ENCODE measurements at regions not wholly inside any gene's neighbourhood (a gene's known extent, or its start where the extent isn't known, plus 50 kb on each side); places are given as distances from the start of the nearest gene placed in this dataset.

- DNase-seq (ENCODE audit: low read depth): no peak
- in situ Hi-C loops (cut with HindIII; ENCODE audit: low sequenced_read_pairs): no loop called here
Observed at GRCh38 chr21:22630953-22631465, 1632.8 kb downstream of the NCAM2 start.

GRCh38 chr21:22632176-22632575 is 1634.0 kb downstream of the NCAM2 start:
- no peak for DNase-seq (ENCODE audit: low read depth)
- in situ Hi-C loops (cut with HindIII; ENCODE audit: low sequenced_read_pairs): no loop called here
- no peak overlapping the region for H3K4me3 ChIP-seq (ENCODE audit: low read depth, low read length)
- no peak for TF ChIP-seq CTCF (IDR thresholded peaks at IDR 0.05; ENCODE audit: low read depth, low read length, missing control alignments)

More at GRCh38 chr21:22630953-22631465, 1632.8 kb downstream of the NCAM2 start:
- TF ChIP-seq CTCF (IDR thresholded peaks at IDR 0.05; ENCODE audit: low read depth, low read length, missing control alignments): no peak
- no peak overlapping the region for H3K4me3 ChIP-seq (ENCODE audit: low read depth, low read length)

- no peak for TF ChIP-seq CTCF (IDR thresholded peaks at IDR 0.05; ENCODE audit: low read depth, low read length, missing control alignments)
- in situ Hi-C loops (cut with HindIII; ENCODE audit: low sequenced_read_pairs): no loop called here
- no peak for DNase-seq (ENCODE audit: low read depth)
- no peak overlapping the region for H3K4me3 ChIP-seq (ENCODE audit: low read depth, low read length)
Observed at GRCh38 chr21:22649246-22649645, 1651.0 kb downstream of the NCAM2 start.

GRCh38 chr21:22650226-22650625 is 1652.0 kb downstream of the NCAM2 start:
- no peak for TF ChIP-seq CTCF (IDR thresholded peaks at IDR 0.05; ENCODE audit: low read depth, low read length, missing control alignments)
- H3K4me3 ChIP-seq (ENCODE audit: low read depth, low read length): no peak overlapping the region
- no peak for DNase-seq (ENCODE audit: low read depth)
- in situ Hi-C loops (cut with HindIII; ENCODE audit: low sequenced_read_pairs): no loop called here

- in situ Hi-C loops (cut with HindIII; ENCODE audit: low sequenced_read_pairs): no loop called here
- TF ChIP-seq CTCF (IDR thresholded peaks at IDR 0.05; ENCODE audit: low read depth, low read length, missing control alignments): no peak
- DNase-seq (ENCODE audit: low read depth): no peak
- H3K4me3 ChIP-seq (ENCODE audit: low read depth, low read length): no peak overlapping the region
Observed at GRCh38 chr21:22657781-22658180, 1659.6 kb downstream of the NCAM2 start.

GRCh38 chr21:22670148-22670547 is 1671.9 kb downstream of the NCAM2 start:
- TF ChIP-seq CTCF (IDR thresholded peaks at IDR 0.05; ENCODE audit: low read depth, low read length, missing control alignments): no peak
- no peak for DNase-seq (ENCODE audit: low read depth)
- no peak overlapping the region for H3K4me3 ChIP-seq (ENCODE audit: low read depth, low read length)
- in situ Hi-C loops (cut with HindIII; ENCODE audit: low sequenced_read_pairs): no loop called here

GRCh38 chr21:22679207-22679606 is 1681.0 kb downstream of the NCAM2 start:
- no peak overlapping the region for H3K4me3 ChIP-seq (ENCODE audit: low read depth, low read length)
- in situ Hi-C loops (cut with HindIII; ENCODE audit: low sequenced_read_pairs): no loop called here
- TF ChIP-seq CTCF (IDR thresholded peaks at IDR 0.05; ENCODE audit: low read depth, low read length, missing control alignments): no peak
- no peak for DNase-seq (ENCODE audit: low read depth)
